Spleen (tissue), 7 donors: ENCODE measurements at regions not wholly inside any gene's neighbourhood (a gene's known extent, or its start where the extent isn't known, plus 50 kb on each side); places are given as distances from the start of the nearest gene placed in this dataset.

Source experiments
- POLR2AphosphoS5 ChIP-seq, 3 donors: sonication (generic); formaldehyde crosslinking; IDR thresholded peaks; one replicate each; pipeline ENCODE4 v1.5.1; 2017; ENCODE audit warnings: antibody characterized with exemption in 3 of 3
- TF ChIP-seq, protein P1 (sequence below), 11 experiments: fragments of 200-600 bp in 7 of 11; fragments of 450-650 bp in 4 of 11; sonication (generic) in 4 of 11; IDR thresholded peaks in 8 of 11; conservative IDR thresholded peaks in 3 of 11; 1 replicate in 7 of 11; 2 replicates in 4 of 11; pipeline versions ENCODE4 v1.4.0 to v1.8.0; 2016 to 2021; ENCODE audit warnings: antibody characterized with exemption in 11 of 11, inconsistent platforms in 4 of 11, mild to moderate bottlenecking in 1 of 11
- donor health status: DM: no; HTN: no; CAD: no; lungs with moderate emphysema.
- donor health status: DM: no; HTN: no; CAD: no.
- donor health status: DM: no; HTN: no; CAD: no.

DNA sequence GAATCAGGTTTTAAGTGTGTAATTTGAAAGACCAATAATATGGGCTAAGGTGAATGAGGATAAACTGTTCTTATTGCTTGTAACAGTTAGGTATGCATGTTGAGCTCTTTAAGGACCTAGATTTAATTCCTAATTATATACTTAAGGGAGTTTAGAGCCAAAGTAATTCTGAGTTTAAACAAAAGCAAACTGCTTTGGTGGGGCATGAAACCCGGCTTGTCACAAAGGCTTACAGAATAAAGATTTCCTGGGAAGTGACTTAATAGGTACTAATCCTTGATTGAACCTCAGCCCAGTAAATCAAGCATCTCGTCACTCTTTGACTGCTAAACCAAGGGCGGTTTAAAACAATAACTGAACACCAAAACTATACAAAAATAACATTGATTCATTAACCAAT, 1324.2 kb downstream of the RPA4 start:
- TF ChIP-seq, protein P1, sequence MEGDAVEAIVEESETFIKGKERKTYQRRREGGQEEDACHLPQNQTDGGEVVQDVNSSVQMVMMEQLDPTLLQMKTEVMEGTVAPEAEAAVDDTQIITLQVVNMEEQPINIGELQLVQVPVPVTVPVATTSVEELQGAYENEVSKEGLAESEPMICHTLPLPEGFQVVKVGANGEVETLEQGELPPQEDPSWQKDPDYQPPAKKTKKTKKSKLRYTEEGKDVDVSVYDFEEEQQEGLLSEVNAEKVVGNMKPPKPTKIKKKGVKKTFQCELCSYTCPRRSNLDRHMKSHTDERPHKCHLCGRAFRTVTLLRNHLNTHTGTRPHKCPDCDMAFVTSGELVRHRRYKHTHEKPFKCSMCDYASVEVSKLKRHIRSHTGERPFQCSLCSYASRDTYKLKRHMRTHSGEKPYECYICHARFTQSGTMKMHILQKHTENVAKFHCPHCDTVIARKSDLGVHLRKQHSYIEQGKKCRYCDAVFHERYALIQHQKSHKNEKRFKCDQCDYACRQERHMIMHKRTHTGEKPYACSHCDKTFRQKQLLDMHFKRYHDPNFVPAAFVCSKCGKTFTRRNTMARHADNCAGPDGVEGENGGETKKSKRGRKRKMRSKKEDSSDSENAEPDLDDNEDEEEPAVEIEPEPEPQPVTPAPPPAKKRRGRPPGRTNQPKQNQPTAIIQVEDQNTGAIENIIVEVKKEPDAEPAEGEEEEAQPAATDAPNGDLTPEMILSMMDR (IDR thresholded peaks at IDR 0.05 in 8 of 11, conservative IDR thresholded peaks at IDR 0.05 in 3 of 11), result no peak
- TF ChIP-seq POLR2AphosphoS5 (IDR thresholded peaks at IDR 0.05), result no peak
